ENCODE measurements at regions not wholly inside any gene's neighbourhood (a gene's known extent, or its start where the extent isn't known, plus 50 kb on each side); places are given as distances from the start of the nearest gene placed in this dataset.

DNA sequence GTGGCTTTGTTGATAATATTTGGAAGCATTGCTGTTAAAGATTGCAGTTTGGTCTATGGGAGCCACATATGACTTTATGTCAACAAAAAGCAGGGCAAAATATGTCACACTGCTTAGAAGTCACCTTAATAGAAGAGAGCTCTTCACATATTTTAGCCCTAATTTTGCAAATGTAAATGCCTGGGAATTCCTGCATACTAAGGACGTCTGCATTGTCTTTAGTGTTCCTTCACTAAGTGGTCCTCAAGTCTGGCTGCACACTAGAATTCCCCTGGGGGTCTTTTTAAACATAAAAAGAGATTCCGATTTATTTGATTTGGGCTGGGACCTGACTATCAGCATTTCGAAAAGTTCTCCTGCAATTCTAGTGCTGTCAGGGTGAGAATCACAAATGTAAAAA is 495.1 kb upstream of the FAM241A start:
- no peak for FAIRE-seq
- Histone ChIP-seq H3K9ac (ENCODE audit: control insufficient read depth, insufficient read depth, low read length) (no peak overlapping the region), H3K4me3 (no peak overlapping the region), H3K36me3 (ENCODE audit: control insufficient read depth in 2 of 2, insufficient read depth in 2 of 2, low read length in 1 of 2) (no peaks in the 10 kb centered on the region), H3K79me2 (ENCODE audit: control insufficient read depth, insufficient read depth, low read length) (no peaks in the 10 kb centered on the region), H3K27me3 (replicated peaks in 1 of 2; ENCODE audit: control insufficient read depth in 2 of 2, insufficient read depth in 2 of 2, low read length in 1 of 2) (no peaks in the 10 kb centered on the region), H3K27ac (ENCODE audit: control insufficient read depth, insufficient read depth) (no peak overlapping the region), H3K9me3 (replicated peaks; ENCODE audit: control insufficient read depth, insufficient read depth, low read length) (no peaks in the 10 kb centered on the region), H4K20me1 (ENCODE audit: control insufficient read depth, insufficient read depth) (no peaks in the 10 kb centered on the region), H3K4me1 (ENCODE audit: control insufficient read depth, insufficient read depth, low read length) (no peaks in the 10 kb centered on the region), H3K4me2 (ENCODE audit: control insufficient read depth, insufficient read depth) (no peak overlapping the region), H2AFZ (ENCODE audit: control insufficient read depth, low read depth, low read length) (no peak overlapping the region)
- TF ChIP-seq, protein P1, sequence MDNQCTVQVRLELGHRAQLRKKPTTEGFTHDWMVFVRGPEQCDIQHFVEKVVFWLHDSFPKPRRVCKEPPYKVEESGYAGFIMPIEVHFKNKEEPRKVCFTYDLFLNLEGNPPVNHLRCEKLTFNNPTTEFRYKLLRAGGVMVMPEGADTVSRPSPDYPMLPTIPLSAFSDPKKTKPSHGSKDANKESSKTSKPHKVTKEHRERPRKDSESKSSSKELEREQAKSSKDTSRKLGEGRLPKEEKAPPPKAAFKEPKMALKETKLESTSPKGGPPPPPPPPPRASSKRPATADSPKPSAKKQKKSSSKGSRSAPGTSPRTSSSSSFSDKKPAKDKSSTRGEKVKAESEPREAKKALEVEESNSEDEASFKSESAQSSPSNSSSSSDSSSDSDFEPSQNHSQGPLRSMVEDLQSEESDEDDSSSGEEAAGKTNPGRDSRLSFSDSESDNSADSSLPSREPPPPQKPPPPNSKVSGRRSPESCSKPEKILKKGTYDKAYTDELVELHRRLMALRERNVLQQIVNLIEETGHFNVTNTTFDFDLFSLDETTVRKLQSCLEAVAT (IDR thresholded peaks at IDR 0.05) = no peak
- TF ChIP-seq NR2F1 (conservative IDR thresholded peaks at IDR 0.05) (no peak), REST (IDR thresholded peaks at IDR 0.05; ENCODE audit: low read depth, low read length) (no peak), CUX1 (IDR thresholded peaks at IDR 0.05; ENCODE audit: insufficient replicate concordance, low read depth, low read length) (no peak), YBX1 (IDR thresholded peaks at IDR 0.05) (no peak), EGR1 (IDR thresholded peaks at IDR 0.05; ENCODE audit: borderline replicate concordance in 1 of 2, low read depth in 2 of 2, low read length in 2 of 2) (no peak), ZNF24 (IDR thresholded peaks at IDR 0.05) (no peak), USF2 (IDR thresholded peaks at IDR 0.05; ENCODE audit: borderline replicate concordance, low read depth, low read length) (no peak), STAT1 (conservative IDR thresholded peaks at IDR 0.05) (no peak), SP1 (IDR thresholded peaks at IDR 0.05; ENCODE audit: low read depth, low read length) (no peak), PAX8 (IDR thresholded peaks at IDR 0.05) (no peak), LARP7 (IDR thresholded peaks at IDR 0.05) (no peak), RELA (IDR thresholded peaks at IDR 0.05; ENCODE audit: borderline replicate concordance, partially characterized antibody) (no peak), ZNF622 (IDR thresholded peaks at IDR 0.05) (no peak), YY1 (IDR thresholded peaks at IDR 0.05; ENCODE audit: low read depth, low read length) (no peak)
- in situ Hi-C loops (cut with MboI) (no loop called here), intact Hi-C loops (cut with micrococcal nuclease; ENCODE audit: unreplicated experiment) (no loop called here)
- RAD21 ChIA-PET (ENCODE audit: unreplicated experiment) = no interaction called here
- DNase-seq (ENCODE audit: low read depth, low spot score) = no peak
- WGBS (ENCODE audit: insufficient coverage, insufficient replicate concordance, low lambda C conversion rate, missing lambda C conversion rate) = 28% methylated on average over 3 of the region's 3 CpGs
- no TSS peak for BruUV-seq (replicated peaks)
- ATAC-seq = no peak
- POLR2A ChIA-PET = no interaction called here
- CTCF ChIA-PET = interaction anchor here (0.9 to 1.5 kb wide), 5 partner anchors 8 to 381 kb away, joined by 3 to 6 read pairs (median 3); no protein-coding TSS in a partner anchor
- SMC1A ChIA-PET (ENCODE audit: uncharacterized antibody, unreplicated experiment) = no interaction called here
